Prostate gland (tissue), 2 donors: ENCODE measurements at regions not wholly inside any gene's neighbourhood (a gene's known extent, or its start where the extent isn't known, plus 50 kb on each side); places are given as distances from the start of the nearest gene placed in this dataset.

Experiments
- DNase-seq: peaks from one replicate; pipeline ENCODE4 v3.0.0-alpha.2; 2019; ENCODE audit warnings: low spot score
- H3K27ac ChIP-seq, 2 donors: fragments of 200-600 bp; sonication (generic); 2 replicates each; pipeline ENCODE4 v1.5.1; 2017 to 2019
- H3K27me3 ChIP-seq: fragments of 200-600 bp; sonication (generic); replicated peaks from 2 replicates; pipeline ENCODE4 v1.5.1; 2019; ENCODE audit not compliant: insufficient read depth
- H3K36me3 ChIP-seq, 2 donors: fragments of 200-600 bp; sonication (generic); 1 replicate in 1 of 2; 2 replicates in 1 of 2; pipeline versions ENCODE4 v1.5.1 to v1.8.1; 2017 to 2019
- H3K4me1 ChIP-seq: fragments of 200-600 bp; sonication (generic); replicated peaks from 2 replicates; pipeline ENCODE4 v1.5.1; 2019
- H3K4me3 ChIP-seq, 2 donors: fragments of 200-600 bp; sonication (generic); 2 replicates each; pipeline ENCODE4 v1.5.1; 2017 to 2019
- H3K9me3 ChIP-seq: fragments of 200-600 bp; sonication (generic); 2 replicates; pipeline ENCODE4 v1.5.1; 2017
- CTCF ChIP-seq, 4 experiments: fragments of 200-600 bp in 2 of 4; fragments of 450-650 bp in 2 of 4; sonication (generic) in 2 of 4; IDR thresholded peaks; 1 replicate in 3 of 4; 2 replicates in 1 of 4; pipeline ENCODE4 v1.5.1; 2016 to 2019; ENCODE audit warnings: antibody characterized with exemption in 4 of 4, mild to moderate bottlenecking in 2 of 4, moderate library complexity in 2 of 4
- POLR2A ChIP-seq: fragments of 450-650 bp; IDR thresholded peaks from one replicate; pipeline ENCODE4 v1.6.1; 2016; ENCODE audit warnings: antibody characterized with exemption, mild to moderate bottlenecking
- POLR2AphosphoS5 ChIP-seq: sonication (generic); formaldehyde crosslinking; IDR thresholded peaks from one replicate; pipeline ENCODE4 v1.6.1; 2017; ENCODE audit warnings: antibody characterized with exemption
- WGBS: methylation state at CpG from one replicate; pipeline ENCODE4 v1.1.5; 2018; 5-methylcytosine and 5-hydroxymethylcytosine counted together
- intact Hi-C: fragments of 100-400 bp; cut with DNase I; formaldehyde crosslinking; loops from one replicate; pipeline ENCODE4 v1.14.2; 2022

- Histone ChIP-seq H3K36me3 (no peaks in the 10 kb centered on the region), H3K27me3 (no peaks in the 10 kb centered on the region), H3K4me1 (no peaks in the 10 kb centered on the region), H3K27ac (no peak overlapping the region), H3K4me3 (no peak overlapping the region), H3K9me3 (no peaks in the 10 kb centered on the region)
- DNase-seq, result no peak
- intact Hi-C loops, result no loop called here
- TF ChIP-seq POLR2AphosphoS5, result no peak
- TF ChIP-seq CTCF (IDR thresholded peaks at IDR 0.05), result no peak
- TF ChIP-seq POLR2A, result no peak
These were observed 105.1 kb downstream of the ADRB2 start for GRCh38 chr5:148931453-148932057.

- Histone ChIP-seq H3K27me3 (no peaks in the 10 kb centered on the region), H3K36me3 (no peaks in the 10 kb centered on the region), H3K27ac (no peak overlapping the region), H3K4me3 (no peak overlapping the region), H3K4me1 (no peaks in the 10 kb centered on the region), H3K9me3 (no peaks in the 10 kb centered on the region)
- 62% methylated on average over 4 of the region's 4 CpGs for WGBS
- no peak for DNase-seq
- intact Hi-C loops, result no loop called here
- TF ChIP-seq POLR2A (no peak), CTCF (IDR thresholded peaks at IDR 0.05) (no peak)
These were observed 106.0 kb downstream of the ADRB2 start for GRCh38 chr5:148932355-148932935.

GRCh38 chr5:148933903-148934432, 107.6 kb downstream of the ADRB2 start:
- intact Hi-C loops, result no loop called here
- H3K4me1 ChIP-seq, result no peaks in the 10 kb centered on the region
- no peaks in the 10 kb centered on the region for H3K36me3 ChIP-seq
- no peak overlapping the region for H3K27ac ChIP-seq
- no peaks in the 10 kb centered on the region for H3K27me3 ChIP-seq
- no peak for DNase-seq
- no peaks in the 10 kb centered on the region for H3K9me3 ChIP-seq
- 77% methylated on average over 1 of the region's 1 CpG for WGBS
- TF ChIP-seq POLR2AphosphoS5 (no peak), POLR2A (no peak), CTCF (IDR thresholded peaks at IDR 0.05) (no peak)
- no peak overlapping the region for H3K4me3 ChIP-seq

GRCh38 chr5:148934895-148935400, 108.5 kb downstream of the ADRB2 start:
- intact Hi-C loops, result no loop called here
- H3K9me3 ChIP-seq, result no peaks in the 10 kb centered on the region
- 92% methylated on average over 2 of the region's 2 CpGs for WGBS
- H3K36me3 ChIP-seq, result no peaks in the 10 kb centered on the region
- no peak overlapping the region for H3K4me3 ChIP-seq
- no peak for DNase-seq
- H3K27me3 ChIP-seq, result no peaks in the 10 kb centered on the region
- H3K4me1 ChIP-seq, result no peaks in the 10 kb centered on the region
- H3K27ac ChIP-seq, result no peak overlapping the region
- TF ChIP-seq POLR2AphosphoS5 (no peak), POLR2A (no peak), CTCF (IDR thresholded peaks at IDR 0.05) (no peak)

- Histone ChIP-seq H3K9me3 (no peaks in the 10 kb centered on the region), H3K36me3 (no peaks in the 10 kb centered on the region), H3K27me3 (no peaks in the 10 kb centered on the region), H3K4me1 (no peaks in the 10 kb centered on the region), H3K27ac (no peak overlapping the region), H3K4me3 (no peak overlapping the region)
- intact Hi-C loops, result no loop called here
- TF ChIP-seq POLR2AphosphoS5, result no peak
- 94% methylated on average over 1 of the region's 1 CpG for WGBS
- DNase-seq, result no peak
These were observed 110.8 kb downstream of the ADRB2 start for GRCh38 chr5:148937239-148937638.
